Mucosa of descending colon (tissue), 3 donors: ENCODE measurements at regions not wholly inside any gene's neighbourhood (a gene's known extent, or its start where the extent isn't known, plus 50 kb on each side); places are given as distances from the start of the nearest gene placed in this dataset.

Experiments
- ATAC-seq: fragments of 200-7000 bp; cut with Tn5 transposase; one replicate; pipeline ENCODE4 v1.9.1; 2020; ENCODE audit warnings: mild to moderate bottlenecking, moderate library complexity
- DNase-seq, 3 donors: peaks; one replicate each; pipeline ENCODE4 v3.0.0-alpha.2; 2020
- H3K36me3 ChIP-seq: fragments of 200-600 bp; one replicate; pipeline ENCODE4 v1.8.0; 2021; ENCODE audit warnings: low read depth, mild to moderate bottlenecking
- H3K4me1 ChIP-seq: fragments of 200-600 bp; one replicate; pipeline ENCODE4 v1.8.0; 2021; ENCODE audit warnings: low read depth, mild to moderate bottlenecking
- H3K4me3 ChIP-seq: fragments of 200-600 bp; one replicate; pipeline ENCODE4 v1.8.0; 2021; ENCODE audit warnings: mild to moderate bottlenecking
- H3K9me3 ChIP-seq: fragments of 200-600 bp; one replicate; pipeline ENCODE4 v1.8.0; 2021; ENCODE audit warnings: mild to moderate bottlenecking
- CTCF ChIP-seq: fragments of 200-600 bp; IDR thresholded peaks from one replicate; pipeline ENCODE4 v1.8.0; 2022; ENCODE audit warnings: antibody characterized with exemption, mild to moderate bottlenecking
- intact Hi-C, 2 donors: fragments of 100-400 bp; cut with DNase I in 1 of 2; cut with micrococcal nuclease in 1 of 2; formaldehyde crosslinking; loops; one replicate each; pipeline versions ENCODE4 v1.11.0 to v1.11.1; 2022; cut with DNase I, micrococcal nuclease
- donor health status: DM: no; HTN: no; CAD: no; lungs with moderate emphysema.
- donor health status: DM: no; HTN: no; CAD: no.
- donor health status: DM: no; HTN: yes; CAD: no.

GRCh38 chr20:58043236-58044140 is 185.0 kb downstream of the ANKRD60 start:
- no peak for TF ChIP-seq CTCF
- no peak for DNase-seq
- Histone ChIP-seq H3K4me1 (no peaks in the 10 kb centered on the region), H3K36me3 (no peaks in the 10 kb centered on the region), H3K4me3 (no peak overlapping the region), H3K9me3 (no peaks in the 10 kb centered on the region)
- no peak for ATAC-seq
- intact Hi-C loops = no loop called here

GRCh38 chr20:58042591-58042990 is 185.9 kb downstream of the ANKRD60 start:
- TF ChIP-seq CTCF = no peak
- ATAC-seq (no peak), DNase-seq (no peak)
- intact Hi-C loops = no loop called here
- Histone ChIP-seq H3K4me3 (no peak overlapping the region), H3K9me3 (no peaks in the 10 kb centered on the region), H3K4me1 (no peaks in the 10 kb centered on the region), H3K36me3 (no peaks in the 10 kb centered on the region)

- no peak for TF ChIP-seq CTCF
- Histone ChIP-seq H3K4me1 (no peaks in the 10 kb centered on the region), H3K4me3 (no peak overlapping the region), H3K9me3 (no peaks in the 10 kb centered on the region), H3K36me3 (no peaks in the 10 kb centered on the region)
- intact Hi-C loops = no loop called here
- ATAC-seq (no peak), DNase-seq (no peak)
Observed at GRCh38 chr20:58040447-58041290, 187.8 kb downstream of the ANKRD60 start.

GRCh38 chr20:58039274-58040092 is 189.0 kb downstream of the ANKRD60 start:
- intact Hi-C loops = no loop called here
- no peaks in the 10 kb centered on the region for H3K9me3 ChIP-seq
- DNase-seq = no peak
- H3K4me3 ChIP-seq = no peak overlapping the region
- ATAC-seq = no peak
- no peak for TF ChIP-seq CTCF
- H3K36me3 ChIP-seq = no peaks in the 10 kb centered on the region
- no peaks in the 10 kb centered on the region for H3K4me1 ChIP-seq

- Histone ChIP-seq H3K36me3 (no peaks in the 10 kb centered on the region), H3K9me3 (no peaks in the 10 kb centered on the region), H3K4me3 (no peak overlapping the region), H3K4me1 (no peaks in the 10 kb centered on the region)
- DNase-seq = no peak
- intact Hi-C loops = no loop called here
- no peak for TF ChIP-seq CTCF
- no peak for ATAC-seq
Observed at GRCh38 chr20:58038123-58038654, 190.3 kb downstream of the ANKRD60 start.
